ENCODE measurements at regions not wholly inside any gene's neighbourhood (a gene's known extent, or its start where the extent isn't known, plus 50 kb on each side); places are given as distances from the start of the nearest gene placed in this dataset.
A peak's percentile ranks its signal among the peaks of the same experiment; 100 is the strongest.

- Histone ChIP-seq H3K9ac (ENCODE audit: low read depth, low read length) (no peak overlapping the region), H3K36me3 (ENCODE audit: control insufficient read depth, insufficient read depth, low read length) (no peaks in the 10 kb centered on the region), H3K27me3 (ENCODE audit: control insufficient read depth, insufficient read depth, low read length) (peaks cover 7% of the 10 kb centered on the region; the same call in 1 of the 2 replicates), H3K9me3 (ENCODE audit: control insufficient read depth, insufficient read depth, low read length) (no peaks in the 10 kb centered on the region), H3K4me1 (ENCODE audit: control insufficient read depth, insufficient read depth, low read length) (no peaks in the 10 kb centered on the region; the same call in 1 of the 2 replicates), H3K27ac (ENCODE audit: low read depth, low read length) (no peak overlapping the region), H3K4me3 (ENCODE audit: low read depth, low read length) (no peak overlapping the region)
Observed at GRCh38 chr5:145166110-145166509, 669.0 kb downstream of the PRELID2 start.

- Histone ChIP-seq H3K36me3 (ENCODE audit: control insufficient read depth, insufficient read depth, low read length) (no peaks in the 10 kb centered on the region), H3K9ac (ENCODE audit: low read depth, low read length) (no peak overlapping the region), H3K4me3 (ENCODE audit: low read depth, low read length) (no peak overlapping the region), H3K9me3 (ENCODE audit: control insufficient read depth, insufficient read depth, low read length) (no peaks in the 10 kb centered on the region), H3K27me3 (ENCODE audit: control insufficient read depth, insufficient read depth, low read length) (peaks cover 26% of the 10 kb centered on the region), H3K4me1 (ENCODE audit: control insufficient read depth, insufficient read depth, low read length) (peaks cover 12% of the 10 kb centered on the region), H3K27ac (ENCODE audit: low read depth, low read length) (no peak overlapping the region)
Observed at GRCh38 chr5:145163876-145164275, 671.3 kb downstream of the PRELID2 start.

DNA sequence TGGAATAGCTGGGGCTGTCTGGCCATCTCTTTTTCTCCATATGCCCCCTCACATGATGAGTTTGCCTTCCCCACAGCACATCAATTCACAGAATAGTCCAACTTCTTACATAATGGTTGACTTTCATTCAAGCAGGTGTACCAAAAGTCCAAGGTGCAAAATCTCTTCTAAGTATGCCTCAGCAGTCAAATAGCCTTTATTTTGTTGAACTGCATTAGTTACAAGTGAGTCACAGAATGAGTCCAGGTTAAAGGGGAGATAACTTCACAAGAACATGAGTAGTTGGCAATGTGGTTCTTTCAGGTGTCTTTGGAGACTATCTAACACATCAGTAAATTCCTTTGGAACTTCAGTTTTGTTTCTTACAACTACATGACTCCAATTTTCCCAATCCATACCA is 672.5 kb downstream of the PRELID2 start:
- no peak overlapping the region for H3K4me3 ChIP-seq (ENCODE audit: low read depth, low read length)
- peaks cover 31% of the 10 kb centered on the region for H3K27me3 ChIP-seq (ENCODE audit: control insufficient read depth, insufficient read depth, low read length)

GRCh38 chr5:145161391-145161790 is 673.8 kb downstream of the PRELID2 start:
- Histone ChIP-seq H3K4me3 (ENCODE audit: low read depth, low read length) (no peak overlapping the region), H3K9ac (ENCODE audit: low read depth, low read length) (no peak overlapping the region), H3K36me3 (ENCODE audit: control insufficient read depth, insufficient read depth, low read length) (no peaks in the 10 kb centered on the region), H3K9me3 (ENCODE audit: control insufficient read depth, insufficient read depth, low read length) (no peaks in the 10 kb centered on the region), H3K27ac (ENCODE audit: low read depth, low read length) (no peak overlapping the region), H3K27me3 (ENCODE audit: control insufficient read depth, insufficient read depth, low read length) (peaks cover 43% of the 10 kb centered on the region), H3K4me1 (ENCODE audit: control insufficient read depth, insufficient read depth, low read length) (peaks cover 28% of the 10 kb centered on the region)

More for the DNA sequence above, 672.5 kb downstream of the PRELID2 start:
- peaks cover 24% of the 10 kb centered on the region for H3K4me1 ChIP-seq (ENCODE audit: control insufficient read depth, insufficient read depth, low read length)
- H3K9ac ChIP-seq (ENCODE audit: low read depth, low read length) = no peak overlapping the region
- no peak overlapping the region for H3K27ac ChIP-seq (ENCODE audit: low read depth, low read length)
- H3K9me3 ChIP-seq (ENCODE audit: control insufficient read depth, insufficient read depth, low read length) = no peaks in the 10 kb centered on the region
- no peaks in the 10 kb centered on the region for H3K36me3 ChIP-seq (ENCODE audit: control insufficient read depth, insufficient read depth, low read length)

DNA sequence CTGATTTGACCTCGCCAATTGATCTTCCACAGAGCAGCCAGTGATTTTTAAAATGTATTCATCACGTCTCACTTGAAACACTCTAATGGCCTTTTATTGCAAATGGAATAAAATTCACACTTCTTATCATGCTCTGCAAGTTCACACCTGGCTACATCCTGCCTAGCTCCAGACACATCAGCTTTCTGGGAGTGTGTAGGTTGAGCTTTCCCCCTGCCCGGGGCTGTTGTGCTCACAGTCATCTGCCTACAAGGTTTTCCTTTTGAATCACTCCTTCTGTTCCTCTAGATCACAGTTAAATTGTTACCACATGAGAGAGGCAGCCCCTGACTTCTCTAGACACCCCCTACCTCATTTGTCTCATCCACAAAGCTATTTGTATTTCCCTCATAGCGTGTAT is 674.5 kb downstream of the PRELID2 start:
- Histone ChIP-seq H3K27me3 (ENCODE audit: control insufficient read depth, insufficient read depth, low read length) (peaks cover 47% of the 10 kb centered on the region), H3K27ac (ENCODE audit: low read depth, low read length) (no peak overlapping the region), H3K9me3 (ENCODE audit: control insufficient read depth, insufficient read depth, low read length) (no peaks in the 10 kb centered on the region), H3K4me1 (ENCODE audit: control insufficient read depth, insufficient read depth, low read length) (peaks cover 28% of the 10 kb centered on the region), H3K9ac (ENCODE audit: low read depth, low read length) (no peak overlapping the region), H3K36me3 (ENCODE audit: control insufficient read depth, insufficient read depth, low read length) (no peaks in the 10 kb centered on the region), H3K4me3 (ENCODE audit: low read depth, low read length) (no peak overlapping the region)

- Histone ChIP-seq H3K27ac (ENCODE audit: low read depth, low read length) (peak overlapping the region; percentile 81), H3K27me3 (ENCODE audit: control insufficient read depth, insufficient read depth, low read length) (peaks cover 47% of the 10 kb centered on the region), H3K4me3 (ENCODE audit: low read depth, low read length) (no peak overlapping the region), H3K36me3 (ENCODE audit: control insufficient read depth, insufficient read depth, low read length) (no peaks in the 10 kb centered on the region), H3K9me3 (ENCODE audit: control insufficient read depth, insufficient read depth, low read length) (no peaks in the 10 kb centered on the region), H3K4me1 (ENCODE audit: control insufficient read depth, insufficient read depth, low read length) (peaks cover 28% of the 10 kb centered on the region), H3K9ac (ENCODE audit: low read depth, low read length) (no peak overlapping the region)
Observed at GRCh38 chr5:145158730-145159129, 676.4 kb downstream of the PRELID2 start.

DNA sequence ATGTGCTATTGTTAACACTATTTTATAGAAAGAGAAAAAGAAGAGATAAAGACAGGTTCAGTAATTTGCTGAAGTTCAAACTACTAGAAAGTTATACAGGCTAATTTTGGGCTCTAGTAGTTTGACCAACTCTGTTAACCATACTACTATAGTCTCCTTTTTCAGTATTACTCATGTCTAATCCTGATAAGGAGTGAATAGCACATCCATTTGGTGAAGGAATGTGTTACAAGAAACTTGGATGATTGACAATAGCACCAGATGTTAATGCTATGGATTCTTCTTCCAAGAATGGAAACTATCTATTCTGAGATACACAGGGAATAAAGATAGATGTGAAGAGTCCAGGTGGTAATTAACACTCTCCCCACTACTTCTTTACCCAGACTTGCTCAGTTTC is 677.3 kb downstream of the PRELID2 start:
- H3K36me3 ChIP-seq (ENCODE audit: control insufficient read depth, insufficient read depth, low read length) = no peaks in the 10 kb centered on the region
- H3K27ac ChIP-seq (ENCODE audit: low read depth, low read length) = peak overlapping the region; percentile 81
- no peak overlapping the region for H3K9ac ChIP-seq (ENCODE audit: low read depth, low read length)
- H3K4me3 ChIP-seq (ENCODE audit: low read depth, low read length) = no peak overlapping the region
- no peaks in the 10 kb centered on the region for H3K9me3 ChIP-seq (ENCODE audit: control insufficient read depth, insufficient read depth, low read length)
- peaks cover 28% of the 10 kb centered on the region for H3K4me1 ChIP-seq (ENCODE audit: control insufficient read depth, insufficient read depth, low read length)
- peaks cover 47% of the 10 kb centered on the region for H3K27me3 ChIP-seq (ENCODE audit: control insufficient read depth, insufficient read depth, low read length)

GRCh38 chr5:145141534-145141933 is 693.6 kb downstream of the PRELID2 start:
- Histone ChIP-seq H3K4me1 (ENCODE audit: control insufficient read depth, insufficient read depth, low read length) (peaks cover 5% of the 10 kb centered on the region; the same call in 1 of the 2 replicates), H3K36me3 (ENCODE audit: control insufficient read depth, insufficient read depth, low read length) (no peaks in the 10 kb centered on the region), H3K9me3 (ENCODE audit: control insufficient read depth, insufficient read depth, low read length) (no peaks in the 10 kb centered on the region), H3K27me3 (ENCODE audit: control insufficient read depth, insufficient read depth, low read length) (no peaks in the 10 kb centered on the region), H3K9ac (ENCODE audit: low read depth, low read length) (no peak overlapping the region), H3K4me3 (ENCODE audit: low read depth, low read length) (no peak overlapping the region), H3K27ac (ENCODE audit: low read depth, low read length) (no peak overlapping the region)

- Histone ChIP-seq H3K27ac (ENCODE audit: low read depth, low read length) (peak overlapping the region; percentile 39), H3K36me3 (ENCODE audit: control insufficient read depth, insufficient read depth, low read length) (no peaks in the 10 kb centered on the region), H3K4me3 (ENCODE audit: low read depth, low read length) (no peak overlapping the region), H3K27me3 (ENCODE audit: control insufficient read depth, insufficient read depth, low read length) (no peaks in the 10 kb centered on the region), H3K4me1 (ENCODE audit: control insufficient read depth, insufficient read depth, low read length) (peaks cover 15% of the 10 kb centered on the region), H3K9me3 (ENCODE audit: control insufficient read depth, insufficient read depth, low read length) (no peaks in the 10 kb centered on the region), H3K9ac (ENCODE audit: low read depth, low read length) (no peak overlapping the region)
Observed at GRCh38 chr5:145130996-145131395, 704.1 kb downstream of the PRELID2 start.

GRCh38 chr5:145129797-145130196 is 705.3 kb downstream of the PRELID2 start:
- H3K27me3 ChIP-seq (ENCODE audit: control insufficient read depth, insufficient read depth, low read length) = no peaks in the 10 kb centered on the region
- H3K9me3 ChIP-seq (ENCODE audit: control insufficient read depth, insufficient read depth, low read length) = no peaks in the 10 kb centered on the region
- no peaks in the 10 kb centered on the region for H3K36me3 ChIP-seq (ENCODE audit: control insufficient read depth, insufficient read depth, low read length)
- H3K27ac ChIP-seq (ENCODE audit: low read depth, low read length) = no peak overlapping the region
- peaks cover 15% of the 10 kb centered on the region for H3K4me1 ChIP-seq (ENCODE audit: control insufficient read depth, insufficient read depth, low read length)
- no peak overlapping the region for H3K4me3 ChIP-seq (ENCODE audit: low read depth, low read length)
- no peak overlapping the region for H3K9ac ChIP-seq (ENCODE audit: low read depth, low read length)

DNA sequence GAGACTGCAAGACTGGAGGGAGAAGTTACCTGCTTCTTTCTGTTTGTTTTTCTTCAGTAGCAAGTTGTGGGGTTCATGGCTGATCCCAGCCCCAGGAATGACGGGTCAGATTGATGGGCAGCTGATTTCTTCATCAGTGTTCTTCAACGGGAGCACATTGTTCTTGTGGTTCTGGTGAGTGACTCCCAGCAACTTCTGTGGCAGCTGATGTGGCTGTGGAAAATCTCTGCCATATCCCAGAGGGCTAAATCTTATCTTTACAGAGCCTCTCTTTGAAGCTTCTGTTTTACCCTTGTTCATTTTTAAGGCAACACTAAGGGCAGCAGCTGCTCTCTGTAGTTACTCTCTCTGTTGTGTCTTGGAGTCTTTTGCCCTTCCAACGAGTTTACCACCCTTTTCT is 710.3 kb downstream of the PRELID2 start:
- Histone ChIP-seq H3K36me3 (ENCODE audit: control insufficient read depth, insufficient read depth, low read length) (no peaks in the 10 kb centered on the region), H3K4me3 (ENCODE audit: low read depth, low read length) (no peak overlapping the region), H3K27ac (ENCODE audit: low read depth, low read length) (no peak overlapping the region), H3K9ac (ENCODE audit: low read depth, low read length) (no peak overlapping the region), H3K4me1 (ENCODE audit: control insufficient read depth, insufficient read depth, low read length) (no peaks in the 10 kb centered on the region), H3K9me3 (ENCODE audit: control insufficient read depth, insufficient read depth, low read length) (no peaks in the 10 kb centered on the region), H3K27me3 (ENCODE audit: control insufficient read depth, insufficient read depth, low read length) (no peaks in the 10 kb centered on the region)

- H3K4me3 ChIP-seq (ENCODE audit: low read depth, low read length) = no peak overlapping the region
- H3K9ac ChIP-seq (ENCODE audit: low read depth, low read length) = no peak overlapping the region
- no peak overlapping the region for H3K27ac ChIP-seq (ENCODE audit: low read depth, low read length)
Observed at GRCh38 chr5:145118611-145119010, 716.5 kb downstream of the PRELID2 start.

More at GRCh38 chr5:145118611-145119010, 716.5 kb downstream of the PRELID2 start:
- Histone ChIP-seq H3K36me3 (ENCODE audit: control insufficient read depth, insufficient read depth, low read length) (no peaks in the 10 kb centered on the region), H3K9me3 (ENCODE audit: control insufficient read depth, insufficient read depth, low read length) (no peaks in the 10 kb centered on the region), H3K27me3 (ENCODE audit: control insufficient read depth, insufficient read depth, low read length) (no peaks in the 10 kb centered on the region), H3K4me1 (ENCODE audit: control insufficient read depth, insufficient read depth, low read length) (no peaks in the 10 kb centered on the region)

All from HUES48 (cell line).